NT2/D1 (cell line): ENCODE measurements at regions not wholly inside any gene's neighbourhood (a gene's known extent, or its start where the extent isn't known, plus 50 kb on each side); places are given as distances from the start of the nearest gene placed in this dataset.

Experiments used
- SUZ12 ChIP-seq: IDR thresholded peaks from 2 replicates; pipeline ENCODE4 v1.6.1; 2011; ENCODE audit not compliant: insufficient read length, insufficient read depth; ENCODE audit errors: extremely low read depth
- ZNF274 ChIP-seq: IDR thresholded peaks from 2 replicates; pipeline ENCODE4 v1.6.1; 2011; ENCODE audit warnings: mild to moderate bottlenecking, low read depth, low read length

GRCh38 chr5:2155556-2155955 is 272.8 kb upstream of the IRX4 start:
- TF ChIP-seq ZNF274 (no peak), SUZ12 (no peak)
